ENCODE measurements at regions not wholly inside any gene's neighbourhood (a gene's known extent, or its start where the extent isn't known, plus 50 kb on each side); places are given as distances from the start of the nearest gene placed in this dataset.

- TF ChIP-seq POLR2AphosphoS5 (IDR thresholded peaks at IDR 0.05; ENCODE audit: insufficient read depth, low read depth, low read length) (no peak), MAX (IDR thresholded peaks at IDR 0.05; ENCODE audit: insufficient read depth, insufficient read length) (no peak), GATA2 (IDR thresholded peaks at IDR 0.05; ENCODE audit: insufficient read depth, insufficient read length, low read depth, low read length) (no peak), EZH2 (IDR thresholded peaks at IDR 0.05; ENCODE audit: borderline replicate concordance, low read depth, low read length, severe bottlenecking) (no peak), FOS (IDR thresholded peaks at IDR 0.05; ENCODE audit: borderline replicate concordance, insufficient read depth, low read length) (no peak), CTCF (IDR thresholded peaks at IDR 0.05; ENCODE audit: extremely low read depth in 1 of 2, insufficient read depth in 1 of 2, low read depth in 1 of 2, low read length in 2 of 2) (no peak), POLR2A (IDR thresholded peaks at IDR 0.05; ENCODE audit: low read depth, low read length) (no peak)
These were observed 89.8 kb upstream of the MMADHC start for GRCh38 chr2:149677416-149677815.
